GM21825 (cell line): ENCODE measurements at regions not wholly inside any gene's neighbourhood (a gene's known extent, or its start where the extent isn't known, plus 50 kb on each side); places are given as distances from the start of the nearest gene placed in this dataset.

Source experiments
- ATAC-seq: cut with Tn5 transposase; IDR thresholded peaks from one replicate; pipeline ENCODE4 v1.9.1; 2021; ENCODE audit warnings: mild to moderate bottlenecking, moderate library complexity; ENCODE audit not compliant: unreplicated experiment

DNA sequence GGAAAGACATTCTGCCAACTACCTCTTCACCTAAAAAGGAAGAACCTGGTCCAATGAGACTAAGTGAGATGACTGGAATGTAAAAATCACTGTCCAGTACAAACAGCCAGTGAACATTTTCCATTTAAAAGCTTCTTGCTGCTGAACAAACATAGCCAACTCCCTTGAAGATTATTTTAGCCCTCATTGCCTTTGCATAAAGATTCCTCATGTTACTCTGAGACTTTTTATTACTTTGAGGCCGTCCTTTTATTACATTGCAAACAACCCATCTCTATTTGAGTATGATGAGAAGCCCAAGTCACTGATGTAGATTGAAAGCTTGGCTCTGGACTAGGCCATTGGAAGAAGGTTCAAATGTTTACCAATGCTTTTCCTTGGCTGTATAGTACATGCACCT is 649.8 kb downstream of the CETN3 start:
- no peak for ATAC-seq

DNA sequence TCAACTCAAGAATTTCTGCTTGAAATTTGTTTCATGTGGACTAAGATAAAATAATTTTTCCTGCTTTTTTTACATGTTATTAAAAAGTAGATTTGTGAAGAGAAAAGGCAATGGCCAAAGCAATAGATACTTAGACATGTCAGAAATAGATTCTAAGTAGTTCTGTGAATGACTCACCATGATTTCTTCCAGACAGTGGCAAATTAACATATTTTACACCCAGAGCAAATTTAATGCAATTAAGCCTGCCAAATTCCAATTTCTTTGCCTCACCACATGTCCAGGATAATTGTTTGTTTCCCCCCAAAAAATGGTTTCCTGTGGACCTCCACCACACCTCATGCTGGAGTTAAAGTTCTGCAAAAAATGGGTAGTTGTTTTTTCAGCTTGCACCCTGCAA is 651.4 kb downstream of the CETN3 start:
- ATAC-seq, result no peak

- ATAC-seq, result no peak
Observed at GRCh38 chr5:89756955-89757354, 652.6 kb downstream of the CETN3 start.

- ATAC-seq, result no peak
Observed at GRCh38 chr5:89755024-89755423, 654.5 kb downstream of the CETN3 start.

- ATAC-seq, result no peak
Observed at GRCh38 chr5:89735082-89735481, 674.5 kb downstream of the CETN3 start.

DNA sequence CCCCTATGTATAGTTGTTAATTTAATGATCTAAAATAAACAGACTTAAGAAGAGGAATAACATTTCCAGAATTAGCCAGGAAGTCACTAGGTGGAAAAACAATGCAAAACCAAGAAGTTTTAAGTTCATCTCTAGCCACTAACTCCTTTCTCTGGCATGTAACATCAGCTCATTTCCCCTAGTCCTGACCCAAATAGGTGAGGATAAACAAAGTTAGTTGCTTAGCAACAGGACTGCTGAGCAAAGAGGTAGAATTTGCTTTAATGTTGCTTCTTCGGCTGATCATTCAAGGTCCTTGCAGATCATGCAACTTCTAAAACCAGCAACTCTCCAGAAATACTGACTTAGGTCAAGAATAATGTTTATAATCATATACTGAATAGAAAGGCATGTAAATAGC is 675.8 kb downstream of the CETN3 start:
- ATAC-seq, result no peak

- ATAC-seq, result no peak
Observed at GRCh38 chr5:89729623-89730301, 679.8 kb downstream of the CETN3 start.

GRCh38 chr5:89728750-89729149 is 680.8 kb downstream of the CETN3 start:
- ATAC-seq, result no peak

GRCh38 chr5:89728134-89728533 is 681.4 kb downstream of the CETN3 start:
- no peak for ATAC-seq

- no peak for ATAC-seq
Observed at GRCh38 chr5:89724379-89725095, 685.0 kb downstream of the CETN3 start.

DNA sequence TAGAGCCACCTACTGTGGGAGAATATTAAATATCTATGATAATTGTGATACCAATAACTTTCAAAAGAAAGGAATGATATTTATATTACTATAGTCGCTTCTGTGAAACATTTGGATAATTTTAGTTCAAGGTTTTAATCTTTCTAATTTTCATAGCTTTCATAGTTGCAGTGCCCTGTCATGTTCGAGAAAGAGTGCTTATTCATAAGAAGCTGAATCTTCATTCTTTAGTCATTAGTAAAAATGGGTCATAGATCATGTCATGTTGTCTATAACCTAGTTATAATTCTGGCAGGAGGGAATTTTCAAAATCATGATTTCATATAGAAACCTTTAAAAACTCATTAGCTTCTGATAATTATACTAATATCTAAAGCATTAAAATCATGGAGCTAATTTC is 685.6 kb downstream of the CETN3 start:
- no peak for ATAC-seq

DNA sequence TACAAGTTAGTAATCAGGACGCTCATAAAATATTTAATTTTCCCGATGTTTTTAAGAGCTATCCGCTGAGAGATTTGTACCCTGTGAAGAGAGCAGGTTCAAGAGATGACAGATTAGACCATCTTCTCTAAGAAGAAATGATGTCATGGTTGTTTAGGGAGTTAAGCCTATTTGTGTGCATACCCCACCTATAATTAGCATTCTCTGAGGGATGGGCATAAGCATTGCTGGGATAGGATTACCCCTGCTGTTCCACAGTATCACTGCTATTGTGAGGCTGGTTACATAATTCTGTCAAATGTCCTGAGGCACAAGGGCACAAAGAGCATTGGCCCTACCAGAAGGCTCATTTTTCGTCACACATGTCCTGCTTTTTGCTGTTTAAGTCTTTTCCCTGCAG is 687.0 kb downstream of the CETN3 start:
- ATAC-seq, result no peak

- no peak for ATAC-seq
Observed at GRCh38 chr5:89721931-89722330, 687.6 kb downstream of the CETN3 start.

DNA sequence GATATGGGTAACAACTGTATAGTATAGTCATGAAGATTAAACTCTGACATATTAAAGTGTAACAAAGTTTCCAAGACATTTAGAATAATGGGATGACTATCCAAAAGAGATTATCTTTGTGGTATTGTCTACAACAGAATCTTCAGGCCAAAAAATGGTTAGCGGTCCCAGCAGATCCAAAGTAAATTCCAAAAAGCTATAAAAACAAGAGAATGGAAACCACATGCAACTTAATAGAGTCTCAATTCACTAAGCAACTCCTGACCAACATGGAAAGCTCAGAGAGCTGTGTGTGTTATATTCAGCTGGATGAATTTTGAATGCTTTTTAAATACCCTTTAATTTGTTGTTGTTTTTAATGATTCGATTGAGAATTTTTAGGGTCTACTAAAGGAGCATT is 688.2 kb downstream of the CETN3 start:
- no peak for ATAC-seq

- no peak for ATAC-seq
Observed at GRCh38 chr5:89712134-89712700, 697.3 kb downstream of the CETN3 start.

GRCh38 chr5:89711526-89711925 is 698.0 kb downstream of the CETN3 start:
- no peak for ATAC-seq

DNA sequence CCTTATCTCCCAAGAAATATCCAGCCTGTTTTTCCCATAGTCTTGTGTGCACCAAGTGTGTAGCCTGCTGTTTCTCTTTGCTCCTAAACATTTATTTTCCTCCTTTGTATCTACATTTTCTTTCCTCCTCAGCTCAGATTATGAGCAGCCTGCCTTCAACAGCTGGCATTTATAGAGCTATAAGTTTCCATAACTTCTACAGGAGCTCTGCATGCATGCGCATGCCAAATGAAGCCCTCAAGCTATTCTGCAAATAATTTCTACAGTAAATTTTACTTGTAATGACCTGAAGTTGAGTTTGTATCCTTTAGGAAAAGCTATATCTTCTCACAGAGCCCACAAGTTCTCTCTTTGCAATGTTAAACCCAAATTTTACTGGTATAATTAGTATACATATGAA is 699.5 kb downstream of the CETN3 start:
- no peak for ATAC-seq

GRCh38 chr5:89707891-89708290 is 701.7 kb downstream of the CETN3 start:
- no peak for ATAC-seq

DNA sequence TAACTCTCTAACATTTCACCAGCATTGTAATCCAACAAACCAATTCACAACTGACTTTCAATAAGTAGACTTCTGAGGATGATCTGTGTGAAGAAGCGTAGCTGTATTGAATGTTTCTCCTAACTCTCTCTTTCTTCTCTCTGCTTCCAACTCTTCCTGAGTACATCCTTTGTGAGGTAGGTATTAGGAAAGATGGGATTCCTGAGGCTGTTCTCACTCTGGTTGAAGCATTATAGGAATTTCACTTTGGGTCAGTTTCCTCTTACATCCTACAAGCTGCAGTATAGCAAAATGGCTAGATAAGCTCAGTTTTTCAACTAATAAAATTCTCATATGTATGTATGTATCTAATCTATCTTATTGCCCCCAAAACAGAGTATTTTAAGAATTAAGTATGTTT is 702.8 kb downstream of the CETN3 start:
- no peak for ATAC-seq

DNA sequence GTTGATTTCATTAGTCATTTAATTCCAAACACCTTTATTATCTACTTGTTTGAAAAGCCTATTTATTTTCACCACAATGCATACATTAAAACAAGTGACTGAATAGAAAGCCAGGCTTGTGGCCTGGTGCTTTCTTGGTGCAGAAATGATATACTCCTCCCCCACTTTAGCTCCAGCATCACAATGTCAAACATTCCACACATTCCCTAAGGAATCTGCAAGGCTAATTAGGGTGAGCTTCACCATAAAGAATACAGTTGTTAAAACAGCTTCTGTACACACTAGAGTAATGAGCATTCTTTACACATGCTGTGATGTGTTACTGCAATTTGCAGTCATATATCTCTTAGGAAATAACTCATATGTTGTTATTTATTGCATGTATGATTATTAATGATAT is 705.7 kb downstream of the CETN3 start:
- no peak for ATAC-seq

GRCh38 chr5:89698028-89698427 is 711.5 kb downstream of the CETN3 start:
- ATAC-seq, result no peak

- no peak for ATAC-seq
Observed at GRCh38 chr5:89697581-89697980, 712.0 kb downstream of the CETN3 start.
